Sigmoid colon (tissue), 4 donors: ENCODE measurements at regions not wholly inside any gene's neighbourhood (a gene's known extent, or its start where the extent isn't known, plus 50 kb on each side); places are given as distances from the start of the nearest gene placed in this dataset.

Experiments used
- EP300 ChIP-seq, 4 donors: sonication (generic); formaldehyde crosslinking; IDR thresholded peaks; one replicate each; pipeline ENCODE4 v1.6.1; 2017; ENCODE audit warnings: antibody characterized with exemption in 4 of 4
- POLR2A ChIP-seq, 2 donors: fragments of 450-650 bp; IDR thresholded peaks; one replicate each; pipeline ENCODE4 v1.6.1; 2016; ENCODE audit warnings: antibody characterized with exemption in 2 of 2, mild to moderate bottlenecking in 2 of 2, moderate library complexity in 2 of 2
- POLR2AphosphoS5 ChIP-seq, 4 donors: sonication (generic); formaldehyde crosslinking; IDR thresholded peaks; one replicate each; pipeline ENCODE4 v1.6.1; 2017; ENCODE audit warnings: antibody characterized with exemption in 4 of 4

- TF ChIP-seq EP300 (IDR thresholded peaks at IDR 0.05) (no peak), POLR2AphosphoS5 (IDR thresholded peaks at IDR 0.05) (no peak), POLR2A (IDR thresholded peaks at IDR 0.05) (no peak)
Measured at GRCh38 chr3:168984872-168985271, 678.6 kb downstream of the MECOM start.
